ENCODE measurements at regions not wholly inside any gene's neighbourhood (a gene's known extent, or its start where the extent isn't known, plus 50 kb on each side); places are given as distances from the start of the nearest gene placed in this dataset.

DNA sequence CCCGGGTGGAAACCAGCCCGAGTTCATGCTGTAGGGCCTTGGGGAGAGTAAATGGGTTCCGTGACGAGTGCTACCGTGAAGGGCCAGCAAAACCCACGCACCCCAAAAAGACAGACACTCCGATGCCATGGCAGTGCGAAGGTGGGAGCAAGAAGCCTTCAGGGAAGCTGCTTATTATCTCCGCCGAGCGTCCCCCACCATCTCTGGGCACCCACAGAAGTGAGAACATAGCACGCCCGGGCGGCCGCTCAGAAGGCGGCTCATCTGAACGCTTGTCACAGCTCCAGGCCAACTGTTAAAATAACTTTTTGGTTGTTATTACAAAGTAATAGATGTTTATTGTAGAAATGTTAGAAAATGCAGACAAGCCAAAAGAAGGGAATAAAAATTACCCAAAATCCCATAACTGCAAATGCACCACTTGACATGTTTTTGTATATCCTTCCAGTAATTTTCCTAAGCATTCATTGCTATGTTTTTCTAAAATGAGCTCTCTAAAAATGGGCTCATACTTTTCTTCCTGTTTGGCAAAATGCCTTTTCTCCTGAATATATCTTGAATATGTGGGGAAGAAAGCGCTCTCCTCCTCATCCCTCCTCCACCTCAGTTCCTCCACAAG, 234.9 kb downstream of the NPHP4 start:
- TF ChIP-seq, protein P1, sequence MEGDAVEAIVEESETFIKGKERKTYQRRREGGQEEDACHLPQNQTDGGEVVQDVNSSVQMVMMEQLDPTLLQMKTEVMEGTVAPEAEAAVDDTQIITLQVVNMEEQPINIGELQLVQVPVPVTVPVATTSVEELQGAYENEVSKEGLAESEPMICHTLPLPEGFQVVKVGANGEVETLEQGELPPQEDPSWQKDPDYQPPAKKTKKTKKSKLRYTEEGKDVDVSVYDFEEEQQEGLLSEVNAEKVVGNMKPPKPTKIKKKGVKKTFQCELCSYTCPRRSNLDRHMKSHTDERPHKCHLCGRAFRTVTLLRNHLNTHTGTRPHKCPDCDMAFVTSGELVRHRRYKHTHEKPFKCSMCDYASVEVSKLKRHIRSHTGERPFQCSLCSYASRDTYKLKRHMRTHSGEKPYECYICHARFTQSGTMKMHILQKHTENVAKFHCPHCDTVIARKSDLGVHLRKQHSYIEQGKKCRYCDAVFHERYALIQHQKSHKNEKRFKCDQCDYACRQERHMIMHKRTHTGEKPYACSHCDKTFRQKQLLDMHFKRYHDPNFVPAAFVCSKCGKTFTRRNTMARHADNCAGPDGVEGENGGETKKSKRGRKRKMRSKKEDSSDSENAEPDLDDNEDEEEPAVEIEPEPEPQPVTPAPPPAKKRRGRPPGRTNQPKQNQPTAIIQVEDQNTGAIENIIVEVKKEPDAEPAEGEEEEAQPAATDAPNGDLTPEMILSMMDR (IDR thresholded peaks at IDR 0.05) = no peak
- TF ChIP-seq POLR2A (IDR thresholded peaks at IDR 0.05) (no peak), POLR2AphosphoS5 (IDR thresholded peaks at IDR 0.05) (no peak)
- Histone ChIP-seq H3K4me1 (no peaks in the 10 kb centered on the region), H3K4me3 (no peak overlapping the region), H3K9me3 (peaks cover 0 to 7% of the 10 kb centered on the region in 2 donors), H3K27ac (no peak overlapping the region), H3K27me3 (peaks cover 0 to 20% of the 10 kb centered on the region in 2 donors), H3K36me3 (no peaks in the 10 kb centered on the region)
- peak in 1 of 2 donors; percentile 36 for DNase-seq (ENCODE audit: low spot score in 2 of 2)
- intact Hi-C loops (cut with DNase I; ENCODE audit: low total_unique reads) = no loop called here

- TF ChIP-seq, protein P1 (IDR thresholded peaks at IDR 0.05) = no peak
- no peak for TF ChIP-seq POLR2A (IDR thresholded peaks at IDR 0.05)
- no peak for TF ChIP-seq POLR2AphosphoS5 (IDR thresholded peaks at IDR 0.05)
- intact Hi-C loops (cut with DNase I; ENCODE audit: low total_unique reads) = no loop called here
- DNase-seq (ENCODE audit: low spot score in 2 of 2) = peak in 1 of 2 donors; percentile 28
- Histone ChIP-seq H3K4me3 (no peak overlapping the region), H3K27me3 (peaks cover 0 to 24% of the 10 kb centered on the region in 2 donors), H3K27ac (no peak overlapping the region), H3K9me3 (peaks cover 0 to 7% of the 10 kb centered on the region in 2 donors), H3K36me3 (no peaks in the 10 kb centered on the region), H3K4me1 (no peaks in the 10 kb centered on the region)
Measured at GRCh38 chr1:5756434-5757186, 235.6 kb downstream of the NPHP4 start.

DNA sequence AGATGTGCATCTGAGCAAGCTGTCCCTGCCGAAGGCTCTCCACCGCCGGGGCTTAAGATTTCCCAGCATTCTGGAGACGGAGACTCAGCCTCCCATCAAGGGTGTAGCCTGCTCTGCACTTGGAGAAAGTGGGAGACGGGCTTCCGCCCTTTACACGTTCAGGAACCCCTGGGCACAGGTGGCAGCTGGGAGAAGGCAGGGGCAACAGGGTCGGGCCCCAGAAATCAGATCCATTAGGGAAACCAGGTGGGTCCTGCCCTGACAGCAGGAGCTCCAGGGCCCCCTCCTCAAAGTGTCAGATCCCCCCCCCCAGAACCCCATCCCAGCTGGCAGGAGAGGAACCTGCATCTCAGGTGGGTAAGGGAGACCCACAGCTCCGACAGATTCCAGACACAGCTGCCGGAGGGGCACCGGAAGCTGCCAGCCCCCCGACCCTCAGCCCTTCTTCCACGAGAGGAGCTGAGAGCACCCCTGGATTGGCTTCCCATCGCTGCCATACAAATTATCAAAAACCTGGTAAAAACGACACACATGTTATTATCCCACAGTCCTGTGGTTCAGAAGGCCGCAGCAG, 236.6 kb downstream of the NPHP4 start:
- intact Hi-C loops (cut with DNase I; ENCODE audit: low total_unique reads) = no loop called here
- peak in 1 of 2 donors; percentile 42 for DNase-seq (ENCODE audit: low spot score in 2 of 2)

GRCh38 chr1:5754817-5755551, 237.2 kb downstream of the NPHP4 start:
- TF ChIP-seq POLR2AphosphoS5 (IDR thresholded peaks at IDR 0.05) = no peak
- no peak for TF ChIP-seq POLR2A (IDR thresholded peaks at IDR 0.05)
- TF ChIP-seq, protein P1 (IDR thresholded peaks at IDR 0.05) = no peak
- DNase-seq (ENCODE audit: low spot score in 2 of 2) = peak in 1 of 2 donors; percentile 34
- Histone ChIP-seq H3K9me3 (peaks cover 0 to under 1% of the 10 kb centered on the region in 2 donors), H3K4me1 (no peaks in the 10 kb centered on the region), H3K27ac (no peak overlapping the region), H3K4me3 (no peak overlapping the region), H3K27me3 (peaks cover 0 to 34% of the 10 kb centered on the region in 2 donors), H3K36me3 (no peaks in the 10 kb centered on the region)
- intact Hi-C loops (cut with DNase I; ENCODE audit: low total_unique reads) = no loop called here

More for the DNA sequence above, 236.6 kb downstream of the NPHP4 start:
- no peak overlapping the region for H3K4me3 ChIP-seq
- H3K9me3 ChIP-seq = peaks cover 0 to 7% of the 10 kb centered on the region in 2 donors
- TF ChIP-seq, protein P1 (IDR thresholded peaks at IDR 0.05) = no peak
- TF ChIP-seq POLR2A (IDR thresholded peaks at IDR 0.05) (no peak), POLR2AphosphoS5 (IDR thresholded peaks at IDR 0.05) (no peak)
- no peaks in the 10 kb centered on the region for H3K36me3 ChIP-seq
- H3K4me1 ChIP-seq = no peaks in the 10 kb centered on the region
- H3K27me3 ChIP-seq = peaks cover 0 to 28% of the 10 kb centered on the region in 2 donors
- no peak overlapping the region for H3K27ac ChIP-seq

All from breast epithelium (tissue), 4 donors.